ENCODE measurements at regions not wholly inside any gene's neighbourhood (a gene's known extent, or its start where the extent isn't known, plus 50 kb on each side); places are given as distances from the start of the nearest gene placed in this dataset.

- Histone ChIP-seq H3K9me3 (ENCODE audit: control extremely low read depth in 1 of 3, control insufficient read depth in 2 of 3, insufficient read depth in 1 of 3, low read length in 2 of 3) (peaks cover 0 to 3% (median 0%) of the 10 kb centered on the region in 3 donors), H3K36me3 (replicated peaks in 1 of 2; ENCODE audit: control extremely low read depth in 1 of 2, control insufficient read depth in 1 of 2, extremely low read depth in 1 of 2, insufficient read depth in 2 of 2, low read length in 1 of 2) (no peaks in the 10 kb centered on the region), H3K4me2 (replicated peaks; ENCODE audit: low read depth, low read length, poor library complexity, severe bottlenecking) (no peak overlapping the region), H4K20me1 (ENCODE audit: control insufficient read depth, insufficient read depth, low read length, poor library complexity, severe bottlenecking) (no peaks in the 10 kb centered on the region), H3K4me3 (ENCODE audit: control extremely low read depth in 1 of 5, extremely low read depth in 1 of 5, insufficient read depth in 1 of 5, low read depth in 2 of 5, low read length in 4 of 5) (no peak overlapping the region), H3K4me1 (ENCODE audit: control insufficient read depth in 2 of 2, insufficient read depth in 2 of 2, low read length in 2 of 2) (no peaks in the 10 kb centered on the region), H3K27me3 (replicated peaks in 1 of 4; ENCODE audit: control extremely low read depth in 1 of 4, control insufficient read depth in 3 of 4, insufficient read depth in 4 of 4, low read length in 3 of 4) (peaks cover 0 to 5% (median 0%) of the 10 kb centered on the region in 4 experiments), H2AFZ (ENCODE audit: insufficient read depth, low read depth, low read length, poor library complexity, severe bottlenecking) (no peak overlapping the region), H3K9ac (ENCODE audit: low read length) (no peak overlapping the region), H3K79me2 (ENCODE audit: control insufficient read depth, insufficient read depth, low read length) (no peaks in the 10 kb centered on the region), H3K27ac (ENCODE audit: low read length in 2 of 2) (no peak overlapping the region)
- POLR2A ChIA-PET = no interaction called here
- ATAC-seq (ENCODE audit: low read depth) (no peak), DNase-seq (no peak)
- TF ChIP-seq EZH2 (IDR thresholded peaks at IDR 0.05; ENCODE audit: borderline replicate concordance, insufficient read depth, low read depth, low read length, poor library complexity, severe bottlenecking) = no peak
- TF ChIP-seq CTCF (IDR thresholded peaks at IDR 0.05) = no peak
- WGBS (ENCODE audit: insufficient coverage) = 86% methylated on average over 5 of the region's 5 CpGs
- Mint-ChIP-seq H3K4me3 (no peak overlapping the region), H3K27ac (no peak overlapping the region), H3K4me1 (peaks cover 2% of the 10 kb centered on the region), H3K9me3 (ENCODE audit: insufficient read depth) (peaks cover 8% of the 10 kb centered on the region), H3K27me3 (peaks cover 50% of the 10 kb centered on the region)
- CTCF ChIA-PET = no interaction called here
- intact Hi-C loops (cut with micrococcal nuclease) = no loop called here
Observed at GRCh38 chr10:120075349-120075748, 182.8 kb downstream of the SEC23IP start.

- Mint-ChIP-seq H3K4me3 (no peak overlapping the region), H3K27ac (no peak overlapping the region), H3K4me1 (peaks cover 2% of the 10 kb centered on the region), H3K9me3 (ENCODE audit: insufficient read depth) (peaks cover 8% of the 10 kb centered on the region), H3K27me3 (peaks cover 52% of the 10 kb centered on the region)
- Histone ChIP-seq H3K4me1 (ENCODE audit: control insufficient read depth in 2 of 2, insufficient read depth in 2 of 2, low read length in 2 of 2) (no peaks in the 10 kb centered on the region), H3K79me2 (ENCODE audit: control insufficient read depth, insufficient read depth, low read length) (no peaks in the 10 kb centered on the region), H3K27ac (ENCODE audit: low read length in 2 of 2) (no peak overlapping the region), H3K4me3 (ENCODE audit: control extremely low read depth in 1 of 5, extremely low read depth in 1 of 5, insufficient read depth in 1 of 5, low read depth in 2 of 5, low read length in 4 of 5) (no peak overlapping the region), H2AFZ (ENCODE audit: insufficient read depth, low read depth, low read length, poor library complexity, severe bottlenecking) (no peak overlapping the region), H3K4me2 (replicated peaks; ENCODE audit: low read depth, low read length, poor library complexity, severe bottlenecking) (no peak overlapping the region), H4K20me1 (ENCODE audit: control insufficient read depth, insufficient read depth, low read length, poor library complexity, severe bottlenecking) (no peaks in the 10 kb centered on the region), H3K9me3 (ENCODE audit: control extremely low read depth in 1 of 3, control insufficient read depth in 2 of 3, insufficient read depth in 1 of 3, low read length in 2 of 3) (no peaks in the 10 kb centered on the region), H3K9ac (ENCODE audit: low read length) (no peak overlapping the region), H3K27me3 (replicated peaks in 1 of 4; ENCODE audit: control extremely low read depth in 1 of 4, control insufficient read depth in 3 of 4, insufficient read depth in 4 of 4, low read length in 3 of 4) (no peaks in the 10 kb centered on the region), H3K36me3 (replicated peaks in 1 of 2; ENCODE audit: control extremely low read depth in 1 of 2, control insufficient read depth in 1 of 2, extremely low read depth in 1 of 2, insufficient read depth in 2 of 2, low read length in 1 of 2) (no peaks in the 10 kb centered on the region)
- DNase-seq = no peak
- CTCF ChIA-PET = no interaction called here
- POLR2A ChIA-PET = no interaction called here
- ATAC-seq (ENCODE audit: low read depth) = no peak
- TF ChIP-seq EZH2 (IDR thresholded peaks at IDR 0.05; ENCODE audit: borderline replicate concordance, insufficient read depth, low read depth, low read length, poor library complexity, severe bottlenecking) (no peak), CTCF (IDR thresholded peaks at IDR 0.05) (no peak)
- intact Hi-C loops (cut with micrococcal nuclease) = no loop called here
- WGBS (ENCODE audit: insufficient coverage) = 67% methylated on average over 9 of the region's 11 CpGs
Observed at GRCh38 chr10:120076996-120077706, 184.6 kb downstream of the SEC23IP start.
